D341Med (cell line): ENCODE measurements at regions not wholly inside any gene's neighbourhood (a gene's known extent, or its start where the extent isn't known, plus 50 kb on each side); places are given as distances from the start of the nearest gene placed in this dataset.
A peak's percentile ranks its signal among the peaks of the same experiment; 100 is the strongest.

Source experiments
- DNase-seq: peaks from one replicate; pipeline ENCODE4 v3.0.0; 2012; ENCODE audit warnings: low spot score

DNA sequence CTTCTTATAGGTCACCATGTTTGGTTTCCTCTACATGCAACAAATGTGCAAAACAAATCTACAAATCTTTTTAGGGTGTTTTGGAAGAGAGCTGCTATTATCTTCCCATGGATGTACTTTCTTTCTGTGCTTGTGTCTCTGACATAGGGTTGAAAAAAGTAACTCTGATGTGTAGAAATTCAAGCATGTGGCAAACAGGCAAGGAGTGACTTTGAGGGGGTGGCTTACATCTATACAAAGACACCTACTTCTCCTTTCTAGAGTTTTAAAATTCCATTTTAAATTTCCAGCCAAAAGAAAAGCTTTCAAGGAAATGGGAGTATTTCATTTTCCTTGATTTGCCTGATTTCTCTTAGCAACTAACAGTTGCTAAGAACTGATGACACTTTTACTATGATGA, 904.8 kb upstream of the CELF4 start:
- DNase-seq: no peak

DNA sequence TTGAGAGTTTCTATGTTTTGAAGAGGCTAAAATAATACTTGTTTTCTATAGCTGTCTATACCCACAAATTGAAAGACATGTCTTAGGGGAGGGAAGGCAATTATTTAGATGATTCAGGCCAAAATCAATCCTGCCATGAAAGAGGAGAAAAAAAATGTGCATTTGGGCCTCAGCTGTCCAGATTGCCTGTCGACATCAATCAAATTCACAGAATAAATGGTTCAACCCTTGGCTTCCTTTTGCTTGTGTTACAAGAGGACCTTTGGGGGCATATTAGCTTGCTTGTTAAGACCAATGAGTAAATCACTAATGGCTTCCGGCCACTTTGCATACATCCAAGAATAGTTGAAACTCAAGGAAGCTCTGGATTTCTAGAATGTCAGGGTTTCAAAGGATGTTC, 900.8 kb upstream of the CELF4 start:
- no peak for DNase-seq

DNA sequence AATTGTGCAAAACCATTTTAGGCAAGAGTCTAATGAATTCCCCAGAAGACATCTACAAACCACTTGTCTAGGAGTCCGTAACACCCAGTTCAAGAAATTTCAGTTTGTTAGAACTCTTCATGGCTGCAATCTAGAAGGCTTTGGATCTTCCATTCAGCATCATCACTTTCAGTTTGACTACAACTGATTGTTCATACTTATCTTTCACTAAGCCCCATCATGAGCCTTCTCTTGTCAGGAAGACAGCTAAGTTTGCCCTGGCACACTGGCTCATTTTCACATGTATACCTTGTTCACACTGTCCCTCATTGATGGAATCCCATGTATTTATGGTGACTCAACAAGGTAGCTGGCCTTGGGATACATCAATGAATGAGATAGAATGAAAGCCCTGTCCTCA, 898.4 kb upstream of the CELF4 start:
- no peak for DNase-seq

DNA sequence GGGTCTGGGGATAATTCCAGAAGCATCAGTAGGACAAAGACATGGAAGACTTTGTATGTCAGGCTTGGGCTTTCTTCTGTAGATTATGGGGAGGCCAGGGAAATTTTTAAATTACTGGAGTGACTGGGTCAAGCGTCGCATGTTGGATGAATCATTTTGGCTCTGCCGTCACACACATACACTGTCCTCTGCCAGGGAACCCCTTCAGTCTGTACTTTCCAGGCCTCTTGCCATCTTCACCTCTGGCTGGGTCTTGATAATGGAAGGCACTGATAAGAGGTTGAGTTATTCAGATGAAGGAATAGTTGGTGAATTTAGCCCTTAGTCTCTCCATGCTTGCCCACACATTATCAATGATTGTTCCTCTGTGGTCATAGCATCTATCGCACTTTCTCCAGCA, 895.1 kb upstream of the CELF4 start:
- no peak for DNase-seq

DNA sequence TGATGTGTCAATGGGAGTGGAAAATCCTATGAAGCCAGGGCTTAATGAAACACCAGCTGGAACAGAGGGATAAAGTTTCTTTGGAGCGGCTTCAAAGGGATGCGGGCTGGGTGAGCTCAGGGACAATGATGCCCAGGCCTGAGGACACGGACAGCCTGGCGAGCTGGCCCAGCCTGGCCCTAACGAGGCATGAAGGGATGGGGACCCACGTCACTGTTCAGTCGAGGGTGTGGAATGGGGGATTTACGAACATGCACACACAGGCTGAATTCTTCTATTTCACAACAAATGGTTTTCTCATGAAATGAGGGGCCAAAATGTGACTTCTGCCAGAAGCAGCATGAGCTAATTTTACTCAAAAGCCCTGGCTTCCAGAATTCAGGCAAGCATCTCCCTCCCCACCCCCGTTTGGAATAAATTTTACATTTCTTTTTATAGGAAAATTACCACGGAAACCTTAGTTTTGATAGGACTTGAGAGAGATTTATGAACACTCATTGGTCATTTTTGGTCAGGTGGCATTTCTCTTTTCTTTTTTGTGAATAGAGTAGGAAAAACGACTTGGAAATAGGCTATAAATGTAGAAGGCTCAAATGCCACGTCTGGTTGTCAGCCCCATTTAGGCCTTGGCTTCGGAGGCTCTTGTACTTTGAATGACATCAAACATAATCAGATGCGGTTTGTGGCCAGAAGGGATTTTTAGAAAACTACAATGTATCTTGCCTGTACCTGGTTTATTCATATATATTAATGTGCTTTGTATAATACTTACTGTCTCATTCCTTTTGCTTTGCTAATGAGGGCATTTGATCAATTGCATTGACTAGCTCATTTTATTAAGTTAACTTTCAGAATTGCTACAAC, 893.8 kb upstream of the CELF4 start:
- peak; percentile 70 for DNase-seq

DNA sequence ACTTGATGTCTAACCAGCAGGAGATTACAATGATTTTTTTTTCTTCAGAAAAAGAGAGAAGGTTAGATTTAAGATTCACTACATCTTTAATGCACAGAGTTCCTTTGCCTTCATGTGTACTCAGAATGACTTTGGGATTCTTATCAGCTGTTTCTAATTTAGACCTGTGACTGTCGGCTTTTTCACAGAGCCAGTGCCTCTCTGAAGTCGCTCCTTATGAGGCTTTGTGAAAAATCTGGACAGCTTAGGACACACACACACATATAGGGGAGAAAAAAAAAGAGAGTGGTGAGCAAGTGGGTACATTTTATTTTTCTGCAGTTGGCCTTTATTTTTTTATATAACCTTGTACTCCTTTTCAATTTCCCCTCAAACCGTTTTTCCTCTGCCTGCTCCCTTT, 893.1 kb upstream of the CELF4 start:
- no peak for DNase-seq

DNA sequence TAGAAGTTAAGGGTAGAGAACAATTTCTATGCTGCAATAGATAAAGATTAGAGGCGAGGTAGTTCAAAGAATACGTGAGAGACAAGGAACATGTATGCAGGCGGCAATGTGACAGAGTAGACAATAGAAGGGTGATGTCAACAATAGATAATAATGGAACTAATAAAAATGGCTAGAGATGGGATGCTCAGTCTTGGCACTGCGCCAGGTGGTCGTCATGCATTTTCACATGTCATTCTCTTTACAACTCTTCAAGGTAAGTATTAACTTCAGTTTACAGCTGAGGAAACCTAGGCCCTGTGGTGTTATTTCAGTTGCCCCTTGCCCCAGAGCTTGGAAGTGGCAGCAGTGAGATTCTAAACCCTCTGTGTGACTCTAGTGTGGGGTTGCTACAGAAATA, 890.7 kb upstream of the CELF4 start:
- no peak for DNase-seq

DNA sequence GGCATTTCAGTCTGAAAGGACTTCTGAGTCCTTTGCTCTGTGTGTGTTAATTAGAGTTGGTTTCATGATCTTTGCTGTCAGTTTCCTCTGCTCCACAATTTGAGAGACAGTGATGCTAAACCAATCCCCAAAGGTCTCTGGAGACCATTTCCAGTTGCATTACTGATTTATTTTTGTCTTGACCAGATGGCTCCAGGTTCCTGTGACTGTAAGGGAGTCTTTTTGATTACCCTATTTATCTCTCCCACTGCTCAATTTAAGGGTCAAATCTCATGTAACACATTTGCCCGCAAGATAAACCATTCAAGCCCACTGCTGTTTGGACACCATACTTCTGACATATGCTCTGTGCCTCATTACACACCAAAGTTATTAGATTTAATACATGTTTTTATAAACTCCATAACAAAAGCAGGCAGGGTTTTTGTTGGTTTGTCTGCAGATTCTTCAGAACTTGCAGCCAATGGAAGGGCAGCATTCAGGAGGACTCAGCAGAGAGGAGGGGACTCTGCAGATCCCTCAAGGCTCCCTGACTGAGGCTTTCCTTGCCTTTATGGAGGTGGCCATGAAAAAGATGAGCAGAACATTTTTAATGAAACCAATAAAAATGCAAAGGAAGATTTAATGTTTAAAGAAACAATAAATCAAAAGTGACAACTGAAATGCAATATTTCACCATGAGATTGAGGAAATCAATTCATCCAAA, 889.3 kb upstream of the CELF4 start:
- no peak for DNase-seq

DNA sequence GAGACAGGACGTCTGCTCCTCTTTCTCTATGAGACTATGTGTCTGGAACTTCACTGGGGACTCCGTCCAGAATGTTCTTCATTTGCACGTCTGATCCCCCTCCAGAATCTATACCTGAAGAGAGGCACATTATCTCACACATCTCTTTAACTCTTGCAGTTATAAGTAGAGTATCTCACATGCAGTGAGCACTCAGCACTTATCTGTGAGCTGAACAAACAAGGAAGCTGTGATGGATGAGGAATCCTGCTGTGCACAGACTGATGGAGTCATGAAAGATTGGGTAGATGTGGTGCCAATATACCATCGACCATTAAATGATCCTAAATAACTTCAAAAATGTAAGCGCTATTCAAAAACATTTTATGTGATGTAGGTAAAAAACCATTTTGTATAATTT, 888.3 kb upstream of the CELF4 start:
- no peak for DNase-seq

DNA sequence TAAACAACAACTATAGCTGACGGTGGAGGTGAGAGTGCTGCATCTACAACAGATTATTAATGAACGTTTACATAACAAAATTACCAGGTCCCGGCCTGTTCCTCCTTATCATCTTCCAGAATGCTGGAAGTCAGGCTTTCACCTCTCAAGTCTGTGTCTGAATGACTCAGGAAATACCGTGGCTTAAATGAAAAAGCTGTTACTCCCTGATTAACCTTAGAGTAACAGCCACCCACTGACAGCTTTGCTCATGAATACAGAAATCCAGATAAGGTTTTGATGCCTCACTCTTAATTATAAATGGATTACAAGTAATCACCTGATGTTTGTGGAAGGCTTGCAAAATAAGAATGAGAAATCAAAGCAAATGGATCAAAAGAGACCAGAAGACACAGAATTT, 885.3 kb upstream of the CELF4 start:
- DNase-seq: peak; percentile 37

DNA sequence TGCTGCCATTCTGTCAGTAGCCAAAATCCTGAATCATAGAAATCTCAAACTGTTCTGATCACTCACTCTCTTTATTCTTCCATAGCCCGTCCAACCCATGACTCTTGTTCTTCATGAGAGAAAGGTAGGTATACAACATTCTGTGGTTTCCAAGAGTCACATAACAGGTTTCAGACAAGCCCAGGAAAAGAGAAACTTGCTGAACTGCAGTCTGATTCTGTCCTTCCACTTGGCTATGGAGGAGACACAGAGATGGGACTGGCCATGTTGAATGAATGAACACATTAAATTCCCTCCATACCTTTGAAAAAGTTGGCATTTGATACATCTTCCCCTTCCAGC, 880.2 kb upstream of the CELF4 start:
- no peak for DNase-seq

DNA sequence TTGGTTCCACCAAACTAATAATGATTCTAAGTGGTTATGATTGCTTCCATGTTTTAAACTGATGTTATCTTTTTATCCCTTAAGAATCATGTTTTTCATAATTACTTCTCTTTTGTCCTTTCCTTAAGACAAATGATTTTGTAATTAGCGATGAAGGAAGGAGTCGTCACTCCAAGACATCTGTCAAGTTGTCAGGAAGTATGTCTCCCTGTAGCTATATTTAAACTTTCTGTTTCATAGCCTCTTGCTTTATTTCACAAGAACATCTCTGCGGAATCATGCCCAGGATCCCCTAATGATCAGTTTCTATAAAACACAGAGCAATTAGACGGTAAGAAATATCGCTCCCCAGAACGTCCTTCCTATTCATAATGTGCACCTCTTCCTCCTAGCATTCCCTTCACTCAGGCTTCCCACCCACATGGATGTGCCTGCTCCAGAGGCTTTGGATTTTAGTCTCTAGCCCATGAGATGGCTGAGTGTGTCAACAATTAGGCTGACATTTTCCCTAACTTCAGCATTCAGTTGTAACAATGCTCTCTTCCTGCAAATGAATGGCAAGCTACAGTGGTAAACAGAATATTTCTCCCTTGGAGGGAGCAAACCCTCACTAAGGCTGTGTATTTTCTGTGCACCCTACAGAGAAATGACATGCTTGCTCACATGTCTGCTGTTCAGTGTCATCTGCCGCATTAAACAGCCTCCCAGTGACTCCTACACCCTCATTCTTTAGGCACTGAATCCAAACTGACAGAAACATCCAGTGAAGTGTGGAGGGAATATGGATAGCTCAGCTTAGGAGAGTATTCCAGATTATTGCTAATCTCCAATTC, 879.6 kb upstream of the CELF4 start:
- DNase-seq: no peak

DNA sequence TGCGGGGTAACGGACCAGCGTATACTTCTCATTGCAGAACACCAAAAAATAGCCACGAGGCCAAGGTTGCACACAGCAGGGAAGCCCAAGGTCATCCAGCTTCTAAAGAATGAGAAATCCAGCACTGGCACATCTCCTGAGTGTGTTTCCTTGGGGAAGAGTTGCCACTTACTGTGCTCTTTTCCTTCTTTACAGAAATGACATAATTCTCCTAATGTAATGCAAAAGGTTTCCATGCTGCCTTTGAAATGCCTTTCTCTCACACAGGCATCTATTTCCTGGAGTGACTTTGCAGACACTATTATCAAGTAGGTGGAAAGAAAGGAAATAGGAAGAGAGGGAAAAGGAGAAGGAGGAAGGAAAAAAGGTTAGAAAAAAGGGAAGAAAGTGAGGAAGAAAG, 862.1 kb upstream of the CELF4 start:
- DNase-seq: no peak

DNA sequence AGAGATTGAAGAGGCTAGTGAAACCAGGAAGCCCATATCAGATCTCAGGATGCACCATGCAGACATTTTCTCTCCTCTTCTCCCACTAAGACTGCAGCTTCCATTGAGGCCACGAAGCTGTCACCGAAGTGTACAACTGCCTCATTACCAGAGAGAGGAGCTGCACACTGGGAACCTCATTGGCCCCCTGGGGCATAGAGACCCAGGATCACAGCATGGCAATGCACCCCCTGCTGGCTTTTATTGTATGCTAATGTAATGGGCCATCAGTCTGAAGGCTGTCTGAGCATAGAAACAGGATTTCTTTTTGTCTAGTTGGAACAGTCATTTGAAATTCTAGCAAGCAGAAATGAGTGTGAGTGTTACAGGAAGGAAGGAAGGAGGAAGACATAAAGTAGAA, 861.6 kb upstream of the CELF4 start:
- DNase-seq: peak; percentile 86

DNA sequence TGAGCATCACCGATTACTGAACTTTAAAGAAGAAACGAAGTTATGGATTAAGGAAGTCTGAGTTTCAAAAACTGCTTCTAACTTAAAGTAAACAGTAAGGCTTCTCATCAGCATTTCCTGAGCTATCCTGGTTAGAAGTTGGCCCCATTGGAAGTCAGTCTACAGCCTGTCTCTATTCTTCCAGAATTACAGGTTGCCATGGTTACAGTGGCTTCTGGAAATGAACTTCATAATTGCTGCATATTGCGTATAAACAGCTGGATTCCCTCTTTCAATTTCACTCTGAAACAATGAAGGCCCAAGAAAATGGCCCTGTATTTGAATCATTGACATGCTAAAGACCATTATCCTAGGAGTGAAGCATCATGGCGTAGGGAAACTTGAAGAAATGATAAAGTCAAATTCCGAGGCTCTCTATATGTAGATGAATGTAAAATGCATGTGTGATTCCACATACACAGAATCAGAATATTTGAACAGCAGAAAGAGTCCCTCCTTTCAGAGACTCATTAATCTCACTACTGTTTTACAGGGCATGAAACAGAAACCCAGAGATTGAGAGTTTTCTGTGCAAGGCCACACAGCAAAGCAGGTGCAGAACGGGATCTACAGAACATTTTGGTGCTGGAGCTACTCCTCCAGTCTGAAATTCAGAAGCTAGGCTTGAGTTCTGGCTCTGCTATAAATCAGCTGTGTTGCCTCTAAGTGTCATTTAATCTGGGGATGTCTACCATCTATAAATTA, 856.4 kb upstream of the CELF4 start:
- DNase-seq: no peak

DNA sequence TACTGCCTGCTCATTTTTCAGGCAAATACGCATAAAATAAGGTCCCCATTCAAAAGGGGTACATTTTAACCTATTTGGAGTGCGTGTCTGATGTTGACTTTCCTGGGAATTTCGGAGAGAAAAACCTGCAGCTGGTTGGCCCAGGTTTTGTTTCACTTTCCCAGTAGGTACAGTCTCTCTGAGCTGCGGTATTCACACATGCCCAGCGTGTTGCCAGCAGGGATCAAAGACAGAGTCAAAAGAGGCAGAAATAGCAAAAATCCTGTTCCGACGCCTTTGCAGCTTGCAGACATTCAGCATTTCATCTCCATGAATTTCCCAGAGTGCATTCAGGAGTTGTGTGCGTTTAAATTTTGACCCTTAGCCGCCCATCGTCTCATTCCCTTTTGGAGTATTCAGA, 855.4 kb upstream of the CELF4 start:
- no peak for DNase-seq

DNA sequence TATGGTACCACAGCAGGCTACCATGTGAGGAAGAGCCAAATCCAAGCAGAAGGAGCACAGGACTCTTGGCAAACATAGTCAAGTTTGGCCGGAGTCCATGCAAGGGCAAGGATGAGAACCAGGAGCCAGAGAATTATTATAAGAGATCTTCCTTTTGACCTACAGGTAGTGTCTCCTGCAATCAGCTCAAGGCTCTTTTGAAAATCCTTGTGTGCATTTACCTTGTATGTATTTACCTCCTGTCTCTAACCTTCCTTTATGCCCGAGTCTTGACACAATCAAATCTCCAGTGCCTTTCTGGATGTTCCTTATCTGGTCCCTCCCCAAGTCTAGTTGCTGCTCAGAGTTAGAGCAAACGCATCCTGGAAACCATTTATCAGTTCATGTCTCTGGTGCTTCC, 855.0 kb upstream of the CELF4 start:
- no peak for DNase-seq

DNA sequence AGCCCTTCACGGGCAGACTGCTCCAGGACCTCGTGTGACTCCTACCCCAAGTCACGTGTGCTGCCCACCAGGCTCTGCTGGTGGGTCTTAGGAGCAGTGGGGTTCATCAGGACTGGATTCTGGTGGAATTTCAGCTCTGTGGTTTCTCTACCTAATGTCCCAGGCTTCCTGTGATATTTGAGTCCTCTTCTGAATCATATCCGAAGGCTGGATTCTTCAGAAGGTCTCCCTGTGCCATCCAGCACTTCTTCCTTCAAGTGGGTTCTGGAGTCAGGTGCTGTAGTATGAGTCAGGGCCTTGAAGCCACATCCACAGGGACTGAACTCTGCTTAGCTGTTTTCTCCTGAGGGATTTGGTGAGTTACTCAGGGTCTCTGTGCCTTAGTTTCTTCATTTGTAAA, 850.2 kb upstream of the CELF4 start:
- DNase-seq: no peak

DNA sequence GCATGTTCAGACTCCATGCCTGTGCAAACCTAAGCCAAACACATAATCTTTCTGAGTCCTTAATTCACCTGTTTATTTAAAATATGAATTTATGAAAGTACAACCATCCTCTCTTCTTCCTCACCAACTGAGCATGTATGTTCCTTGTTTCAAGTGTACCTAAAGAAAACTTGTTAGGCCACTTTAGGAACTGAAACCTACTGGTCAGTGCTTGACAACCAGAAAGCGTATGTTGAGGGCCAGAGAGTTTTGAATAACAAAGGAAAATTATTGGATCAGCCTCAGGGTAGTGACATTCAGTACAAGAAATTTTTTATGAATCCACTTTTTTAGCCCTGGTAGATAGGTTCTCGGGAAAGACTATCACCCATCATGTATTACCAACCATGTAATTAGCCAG, 847.6 kb upstream of the CELF4 start:
- DNase-seq: no peak

DNA sequence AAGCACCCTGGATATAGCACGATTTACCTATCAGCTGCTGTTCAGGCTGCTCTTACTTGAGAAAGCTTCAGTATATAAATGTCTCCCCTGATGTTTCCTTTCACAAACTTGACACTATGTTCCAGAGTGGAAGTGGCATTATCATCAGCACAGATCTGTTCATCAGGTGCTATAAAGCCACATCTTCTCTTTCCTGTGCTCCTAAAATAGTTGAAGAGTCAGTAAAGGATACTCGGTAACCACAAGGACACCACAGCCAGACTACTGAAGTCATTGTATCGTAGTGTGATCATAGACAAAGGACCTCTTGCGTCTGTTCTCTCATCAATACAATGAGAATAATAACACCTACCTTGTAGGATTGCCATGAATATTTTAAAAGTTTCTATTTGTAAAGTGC, 841.0 kb upstream of the CELF4 start:
- DNase-seq: no peak

DNA sequence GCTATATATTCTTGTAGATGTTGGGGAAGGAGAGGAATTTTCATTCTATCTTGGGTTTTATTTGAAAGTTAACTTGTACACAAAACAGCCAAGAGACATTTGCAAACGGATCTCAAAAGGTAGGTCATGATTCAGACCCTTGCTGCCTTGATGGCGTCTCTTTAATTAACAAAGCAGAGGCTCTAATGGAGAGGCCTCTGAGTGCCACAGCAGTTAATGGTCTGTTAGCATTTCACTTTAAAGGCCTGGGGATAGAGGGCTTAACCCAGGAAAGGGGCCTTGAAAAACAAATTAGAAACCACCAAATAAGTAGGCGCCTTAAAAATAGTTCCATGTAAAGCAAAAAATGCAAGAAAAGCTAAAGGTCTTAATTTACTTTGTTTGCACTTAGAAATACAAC, 836.9 kb upstream of the CELF4 start:
- DNase-seq: no peak

DNA sequence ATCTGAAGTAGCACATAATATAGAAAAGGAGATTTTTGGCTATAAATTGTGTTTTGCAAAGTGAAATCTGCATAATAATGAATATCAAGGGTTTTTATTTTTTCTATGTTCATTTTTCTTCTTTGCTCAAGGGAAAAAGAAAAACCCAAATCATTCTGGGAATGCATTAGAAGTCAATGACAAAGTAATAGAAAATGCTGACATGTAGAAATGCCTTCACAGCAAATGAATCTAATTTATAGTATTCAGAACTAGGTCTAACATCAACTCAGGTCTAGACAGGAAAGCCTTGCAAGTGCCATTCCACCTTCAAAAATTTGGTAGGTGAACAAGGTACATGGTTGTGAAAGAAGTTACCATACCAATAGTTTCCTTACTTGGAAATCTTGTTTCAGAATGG, 831.5 kb upstream of the CELF4 start:
- no peak for DNase-seq
